ENCODE measurements at regions not wholly inside any gene's neighbourhood (a gene's known extent, or its start where the extent isn't known, plus 50 kb on each side); places are given as distances from the start of the nearest gene placed in this dataset.

- no peak for DNase-seq (ENCODE audit: low read depth)
These were observed 878.5 kb downstream of the PCDH18 start for GRCh38 chr4:136653640-136654406.

- no peak for DNase-seq (ENCODE audit: low read depth)
These were observed 880.4 kb downstream of the PCDH18 start for GRCh38 chr4:136651932-136652331.

- no peak for DNase-seq (ENCODE audit: low read depth)
These were observed 881.0 kb downstream of the PCDH18 start for GRCh38 chr4:136651278-136651667.

- no peak for DNase-seq (ENCODE audit: low read depth)
These were observed 881.6 kb downstream of the PCDH18 start for GRCh38 chr4:136650541-136651277.

- no peak for DNase-seq (ENCODE audit: low read depth)
These were observed 888.0 kb downstream of the PCDH18 start for GRCh38 chr4:136644279-136644678.

GRCh38 chr4:136643416-136643815, 888.9 kb downstream of the PCDH18 start:
- DNase-seq (ENCODE audit: low read depth) = no peak

GRCh38 chr4:136637071-136637777, 895.1 kb downstream of the PCDH18 start:
- DNase-seq (ENCODE audit: low read depth) = no peak

- DNase-seq (ENCODE audit: low read depth) = no peak
These were observed 896.1 kb downstream of the PCDH18 start for GRCh38 chr4:136636155-136636554.

- no peak for DNase-seq (ENCODE audit: low read depth)
These were observed 898.2 kb downstream of the PCDH18 start for GRCh38 chr4:136634121-136634520.

- no peak for DNase-seq (ENCODE audit: low read depth)
These were observed 932.4 kb downstream of the PCDH18 start for GRCh38 chr4:136599890-136600289.

GRCh38 chr4:136590440-136590839, 941.9 kb downstream of the PCDH18 start:
- no peak for DNase-seq (ENCODE audit: low read depth)

GRCh38 chr4:136583567-136583966, 948.7 kb downstream of the PCDH18 start:
- no peak for DNase-seq (ENCODE audit: low read depth)

GRCh38 chr4:136581119-136581518, 951.2 kb downstream of the PCDH18 start:
- DNase-seq (ENCODE audit: low read depth) = no peak

- no peak for DNase-seq (ENCODE audit: low read depth)
These were observed 957.1 kb downstream of the PCDH18 start for GRCh38 chr4:136575146-136575545.

- DNase-seq (ENCODE audit: low read depth) = no peak
These were observed 958.8 kb downstream of the PCDH18 start for GRCh38 chr4:136573460-136573859.

GRCh38 chr4:136571315-136571714, 961.0 kb downstream of the PCDH18 start:
- no peak for DNase-seq (ENCODE audit: low read depth)

GRCh38 chr4:136562834-136563233, 969.5 kb downstream of the PCDH18 start:
- DNase-seq (ENCODE audit: low read depth) = no peak

- no peak for DNase-seq (ENCODE audit: low read depth)
These were observed 973.3 kb downstream of the PCDH18 start for GRCh38 chr4:136558940-136559494.

GRCh38 chr4:136557396-136557795, 974.9 kb downstream of the PCDH18 start:
- DNase-seq (ENCODE audit: low read depth) = no peak

GRCh38 chr4:136554033-136554432, 978.3 kb downstream of the PCDH18 start:
- no peak for DNase-seq (ENCODE audit: low read depth)

GRCh38 chr4:136551753-136552152, 980.5 kb downstream of the PCDH18 start:
- no peak for DNase-seq (ENCODE audit: low read depth)

- no peak for DNase-seq (ENCODE audit: low read depth)
These were observed 991.5 kb downstream of the PCDH18 start for GRCh38 chr4:136540747-136541146.

GRCh38 chr4:136528131-136528530, 1004.2 kb downstream of the PCDH18 start:
- no peak for DNase-seq (ENCODE audit: low read depth)

Data from activated T-cell treated with anti-CD3 and anti-CD28 coated beads for 24 hours (primary cell).